PFSK-1 (cell line): ENCODE measurements at regions not wholly inside any gene's neighbourhood (a gene's known extent, or its start where the extent isn't known, plus 50 kb on each side); places are given as distances from the start of the nearest gene placed in this dataset.

Experiments used
- FOXP2 ChIP-seq: optimal IDR thresholded peaks from 2 replicates; pipeline ENCODE3; 2011; ENCODE audit warnings: borderline replicate concordance, control low read depth, inconsistent platforms; ENCODE audit not compliant: insufficient read depth; ENCODE audit errors: extremely low read length, extremely low read depth
- POLR2AphosphoS5 ChIP-seq: IDR thresholded peaks from 2 replicates; pipeline ENCODE4 v1.6.1; 2012; ENCODE audit warnings: low read depth, mild to moderate bottlenecking, control low read depth, low read length, moderate library complexity
- REST ChIP-seq, 2 experiments: IDR thresholded peaks; 2 replicates each; pipeline versions ENCODE4 v1.6.1 to v1.8.0; 2011 to 2012; ENCODE audit warnings: low read depth in 2 of 2, low read length in 2 of 2, control low read depth in 1 of 2, inconsistent platforms in 1 of 2, mild to moderate bottlenecking in 1 of 2, moderate library complexity in 1 of 2; ENCODE audit not compliant: insufficient read depth in 1 of 2
- SIN3A ChIP-seq: IDR thresholded peaks from 2 replicates; pipeline ENCODE4 v1.6.1; 2012; ENCODE audit warnings: mild to moderate bottlenecking, low read length, moderate library complexity, borderline replicate concordance; ENCODE audit not compliant: insufficient read depth
- TAF1 ChIP-seq: IDR thresholded peaks from 2 replicates; pipeline ENCODE4 v1.6.1; 2012; ENCODE audit warnings: low read length, control low read depth, borderline replicate concordance; ENCODE audit not compliant: insufficient read depth

GRCh38 chr7:19242246-19242645 is 97.0 kb upstream of the FERD3L start:
- no peak for TF ChIP-seq REST (IDR thresholded peaks at IDR 0.05; ENCODE audit: insufficient read depth in 1 of 2, low read depth in 2 of 2, low read length in 2 of 2)
- TF ChIP-seq POLR2AphosphoS5, result no peak
- no peak for TF ChIP-seq FOXP2
- no peak for TF ChIP-seq SIN3A
- no peak for TF ChIP-seq TAF1
